ENCODE measurements at regions not wholly inside any gene's neighbourhood (a gene's known extent, or its start where the extent isn't known, plus 50 kb on each side); places are given as distances from the start of the nearest gene placed in this dataset.

- DNase-seq: no peak
- in situ Hi-C loops (cut with MboI; ENCODE audit: low pct_unique_long_range_greater_than_20kb, low sequenced_read_pairs): no loop called here
Measured at GRCh38 chr6:63154535-63154934, 56.7 kb upstream of the FKBP1C start.

All from KBM-7 (cell line).